Stimulated activated CD8-positive, alpha-beta memory T cell treated with anti-CD3 and anti-CD28 coated beads, Interleukin-15, amount 100 ng/mL, for 4 hours (primary cell): ENCODE measurements at regions not wholly inside any gene's neighbourhood (a gene's known extent, or its start where the extent isn't known, plus 50 kb on each side); places are given as distances from the start of the nearest gene placed in this dataset.
"Not testable (repeated sequence)": the region's sequence is repeated elsewhere in the genome, so short reads cannot be mapped to it uniquely, and the experiment has no call there.

ENCODE experiments used
- DNase-seq, 2 donors: peaks; one replicate each; pipeline ENCODE4 v3.0.0-alpha.2; 2020; ENCODE audit warnings: low read depth in 2 of 2

- not testable (repeated sequence) for DNase-seq
Observed at GRCh38 chr17:26936645-26937044, 357.3 kb upstream of the WSB1 start.

DNA sequence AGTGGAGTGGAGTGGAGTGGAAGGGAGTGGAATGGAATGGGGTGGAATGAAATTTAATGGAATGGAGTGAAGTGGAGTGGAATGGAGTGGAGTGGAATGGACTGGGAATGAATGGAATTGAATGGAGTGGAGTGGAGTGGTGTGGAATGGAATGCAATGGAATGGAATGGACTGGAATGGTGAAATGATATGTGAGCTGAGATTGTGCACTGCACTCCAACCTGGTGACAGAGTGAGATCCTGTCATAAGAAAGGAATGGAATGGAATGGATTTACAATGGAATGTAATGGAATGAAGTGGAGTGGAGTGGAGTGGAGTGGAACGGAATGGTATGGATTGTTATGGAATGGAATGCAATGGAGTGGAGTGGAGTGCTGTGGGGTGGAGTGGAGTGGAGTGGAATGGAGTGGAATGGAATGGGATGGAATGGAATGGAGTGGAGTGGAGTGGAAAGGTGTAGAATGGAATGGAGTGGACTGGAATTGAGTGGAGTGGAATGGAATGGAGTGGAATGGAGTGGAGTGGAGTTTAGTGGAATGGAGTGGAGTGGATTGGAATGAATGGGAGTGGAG is 356.1 kb upstream of the WSB1 start:
- DNase-seq, result not testable (repeated sequence)

GRCh38 chr17:26939755-26940154 is 354.2 kb upstream of the WSB1 start:
- not testable (repeated sequence) for DNase-seq

- not testable (repeated sequence) for DNase-seq
Observed at GRCh38 chr17:26940587-26940986, 353.3 kb upstream of the WSB1 start.

DNA sequence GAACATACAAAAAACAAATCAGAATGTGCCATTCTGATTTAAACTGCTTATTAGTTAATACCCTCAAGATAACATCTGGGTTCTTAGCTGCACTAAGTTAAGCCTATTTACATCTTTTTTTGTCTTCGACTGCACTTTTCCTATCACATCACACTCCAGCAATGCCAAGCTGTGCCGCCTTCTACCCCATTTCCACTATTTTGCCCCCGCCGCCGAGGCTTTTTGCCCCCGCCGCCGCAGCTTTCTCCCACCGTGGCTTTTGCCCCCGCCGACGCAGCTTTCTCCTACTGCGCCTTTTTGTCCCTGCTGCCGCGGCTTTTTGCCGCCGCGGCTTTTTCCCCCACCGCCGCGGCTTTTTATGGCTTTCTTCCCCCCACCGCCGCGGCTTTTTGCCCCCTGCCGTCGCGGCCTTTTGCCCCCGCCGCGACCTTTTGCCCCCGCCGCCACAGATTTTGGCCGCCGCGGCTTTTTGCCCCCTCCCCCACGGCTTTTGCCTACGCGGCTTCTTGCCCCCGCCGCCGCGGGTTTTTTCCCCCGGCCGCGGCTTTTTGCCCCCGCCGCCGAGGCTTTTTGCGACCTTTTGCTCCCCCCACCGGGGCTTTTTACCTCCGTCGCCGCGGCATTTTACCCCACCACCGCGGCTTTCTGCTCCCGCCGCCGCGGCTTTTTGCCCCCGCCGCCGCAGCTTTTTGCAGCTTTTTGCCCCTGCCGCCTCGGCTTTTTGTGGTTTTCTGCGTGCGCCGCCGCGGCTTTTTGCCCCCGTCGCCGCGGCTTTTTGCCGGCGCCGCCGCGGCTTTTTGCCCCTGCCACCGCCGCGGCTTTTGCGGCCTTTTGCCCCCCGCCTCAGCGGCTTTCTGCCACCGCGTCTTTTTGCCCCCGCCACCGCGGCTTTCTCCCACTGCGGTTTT is 331.4 kb upstream of the WSB1 start:
- DNase-seq, result no peak

- DNase-seq, result no peak
Observed at GRCh38 chr17:26963163-26963503, 330.8 kb upstream of the WSB1 start.

DNA sequence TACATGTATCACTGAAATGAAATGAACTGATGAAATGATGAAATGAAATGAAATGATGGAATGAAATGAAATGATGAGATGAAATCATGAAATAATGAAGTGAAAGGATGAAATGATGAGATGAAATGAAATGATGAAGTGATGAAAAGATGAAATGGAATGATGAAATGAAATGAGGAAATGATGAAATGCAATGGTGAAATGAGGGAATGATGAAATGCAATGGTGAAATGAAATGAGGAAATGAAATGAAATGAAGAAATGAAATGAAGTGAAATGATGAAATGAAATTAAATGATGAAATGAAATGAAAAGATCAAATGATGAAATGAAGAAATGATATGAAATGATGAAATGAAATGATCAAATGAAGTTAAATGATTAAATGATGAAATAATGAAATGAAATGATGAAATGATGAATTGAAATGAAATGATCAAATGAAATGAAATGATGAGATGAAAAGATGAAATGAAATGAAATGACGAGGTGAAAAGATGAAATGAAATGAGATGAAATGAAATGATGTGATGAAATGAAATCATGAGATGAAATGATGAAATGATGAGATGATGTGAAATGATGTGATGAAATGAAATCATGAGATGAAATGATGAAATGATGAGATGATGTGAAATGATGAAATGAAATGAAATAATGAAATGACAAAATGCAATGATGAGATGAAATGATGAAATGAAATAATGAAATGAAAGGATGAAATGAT is 327.9 kb upstream of the WSB1 start:
- DNase-seq, result not testable (repeated sequence)

DNA sequence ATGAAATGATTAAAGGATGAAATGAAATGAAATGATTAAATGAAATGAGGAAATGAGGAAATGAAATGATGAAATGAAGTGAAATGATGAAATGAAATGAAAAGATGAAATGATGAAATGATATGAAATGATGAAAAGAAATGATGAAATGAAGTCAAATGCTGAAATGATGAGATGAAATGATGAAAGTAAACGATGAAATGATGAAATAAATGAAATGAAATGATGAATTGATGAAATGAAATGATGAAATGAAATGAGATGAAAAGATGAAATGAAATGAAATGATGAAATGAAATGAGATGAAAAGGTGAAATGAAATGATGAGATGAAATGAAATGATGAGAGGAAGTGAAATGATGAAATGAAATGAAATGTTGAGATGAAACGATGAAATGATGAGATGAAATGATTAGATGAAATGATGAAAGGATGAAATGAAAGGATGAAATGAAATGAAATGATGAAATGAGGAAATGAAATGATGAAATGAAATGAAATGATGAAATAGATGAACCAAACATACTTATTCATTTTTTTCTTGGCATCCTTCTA is 327.2 kb upstream of the WSB1 start:
- not testable (repeated sequence) for DNase-seq

DNA sequence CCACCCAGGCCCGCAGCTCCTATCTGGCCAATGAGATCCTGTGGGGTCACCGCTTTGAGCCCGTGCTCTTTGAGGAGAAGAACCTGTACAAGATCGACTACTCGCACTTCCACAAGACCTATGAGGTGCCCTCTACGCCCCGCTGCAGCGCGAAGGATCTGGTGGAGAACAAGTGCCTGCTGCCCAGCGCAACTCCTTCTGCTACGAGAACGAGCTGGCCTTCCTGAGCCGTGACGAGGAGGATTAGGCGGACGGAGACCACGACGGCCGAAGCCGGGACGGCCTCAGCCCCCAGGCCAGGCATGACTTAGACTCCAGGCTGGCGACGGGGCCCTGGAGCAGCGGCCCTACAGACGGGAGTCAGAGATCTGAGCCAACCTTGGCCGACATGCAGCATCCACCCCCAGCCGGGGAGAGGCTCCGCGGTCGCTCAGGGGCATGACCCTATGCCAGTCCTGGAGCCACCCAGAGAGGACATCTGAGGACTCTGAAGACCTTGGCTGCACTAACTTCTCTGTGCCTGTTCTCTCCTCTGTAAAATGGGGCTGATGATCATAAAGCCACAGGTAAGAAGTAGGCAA is 312.0 kb upstream of the WSB1 start:
- not testable (repeated sequence) for DNase-seq

DNA sequence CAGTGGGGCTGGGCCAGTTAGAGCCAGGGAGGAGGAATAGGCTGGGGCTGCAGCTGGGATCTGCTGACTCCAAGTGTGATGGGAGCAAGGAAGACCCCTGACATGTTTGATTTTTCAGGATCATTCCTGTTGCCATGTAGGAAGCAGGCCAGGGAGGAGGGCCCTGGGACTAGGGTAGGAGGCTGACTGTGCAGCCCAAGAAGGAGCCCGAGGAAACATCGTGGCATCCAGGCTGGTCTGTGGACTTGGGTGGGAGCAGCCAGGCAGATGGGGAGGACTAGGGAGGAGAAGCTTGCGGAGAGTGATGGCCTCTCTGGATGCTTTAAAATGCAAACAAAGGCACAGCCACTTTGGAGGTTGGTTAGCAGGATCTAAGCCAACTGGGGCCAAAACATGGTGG is 311.4 kb upstream of the WSB1 start:
- not testable (repeated sequence) for DNase-seq

DNA sequence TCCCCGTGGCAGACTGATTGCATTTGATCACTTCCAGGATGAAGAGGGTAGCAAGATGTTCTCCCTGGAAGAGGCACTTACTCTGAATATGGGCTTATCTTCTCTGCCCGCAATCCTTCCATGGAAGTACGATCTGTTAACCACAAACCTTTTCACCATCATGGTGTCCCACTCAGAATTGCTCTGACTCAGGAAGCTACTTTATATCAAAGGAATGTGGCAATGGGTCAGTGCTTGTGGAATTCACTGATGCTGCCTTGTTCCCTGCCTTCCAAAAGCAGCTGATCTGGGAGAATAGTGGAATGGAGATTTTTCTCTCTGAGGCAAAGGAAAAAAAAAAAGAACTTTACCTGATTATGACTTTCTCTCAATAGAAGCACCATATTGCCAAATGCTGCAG is 306.1 kb upstream of the WSB1 start:
- DNase-seq, result not testable (repeated sequence)

GRCh38 chr17:26994648-26995047 is 299.3 kb upstream of the WSB1 start:
- DNase-seq, result not testable (repeated sequence)

DNA sequence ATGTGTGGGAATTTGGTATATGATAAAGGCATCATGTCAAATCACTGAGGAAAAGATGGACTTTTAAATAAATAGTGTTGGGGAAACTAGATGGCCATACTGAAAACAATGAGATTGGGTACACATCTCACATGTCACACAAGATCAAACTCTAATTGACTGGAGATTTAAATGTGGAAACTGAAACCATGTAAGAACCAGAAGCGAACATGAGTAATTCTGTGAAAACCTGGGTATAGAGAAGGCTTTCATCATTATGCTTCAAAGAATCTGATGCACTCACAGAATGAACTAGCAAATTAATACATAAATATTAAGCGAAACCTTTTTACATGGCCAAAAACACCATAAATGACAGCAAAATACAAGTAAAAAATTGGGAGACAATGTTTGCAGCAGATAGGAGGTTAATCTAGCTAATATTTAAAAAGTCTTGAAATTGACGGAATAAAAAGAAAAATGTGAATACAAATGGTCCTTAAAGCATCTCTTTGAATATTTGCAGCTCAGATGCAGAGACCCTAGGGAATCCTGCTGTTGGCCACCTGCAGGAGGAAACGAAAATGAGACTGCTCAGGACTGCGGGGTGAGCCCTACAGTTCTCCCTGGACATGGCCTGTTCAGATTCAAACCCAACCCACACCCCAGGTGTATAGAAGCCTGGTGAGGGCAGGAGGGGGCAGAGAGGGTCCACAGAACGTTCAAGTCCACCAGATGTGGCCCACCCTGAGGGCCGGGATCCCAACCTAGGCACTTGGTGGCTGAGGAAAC is 297.6 kb upstream of the WSB1 start:
- not testable (repeated sequence) for DNase-seq

DNA sequence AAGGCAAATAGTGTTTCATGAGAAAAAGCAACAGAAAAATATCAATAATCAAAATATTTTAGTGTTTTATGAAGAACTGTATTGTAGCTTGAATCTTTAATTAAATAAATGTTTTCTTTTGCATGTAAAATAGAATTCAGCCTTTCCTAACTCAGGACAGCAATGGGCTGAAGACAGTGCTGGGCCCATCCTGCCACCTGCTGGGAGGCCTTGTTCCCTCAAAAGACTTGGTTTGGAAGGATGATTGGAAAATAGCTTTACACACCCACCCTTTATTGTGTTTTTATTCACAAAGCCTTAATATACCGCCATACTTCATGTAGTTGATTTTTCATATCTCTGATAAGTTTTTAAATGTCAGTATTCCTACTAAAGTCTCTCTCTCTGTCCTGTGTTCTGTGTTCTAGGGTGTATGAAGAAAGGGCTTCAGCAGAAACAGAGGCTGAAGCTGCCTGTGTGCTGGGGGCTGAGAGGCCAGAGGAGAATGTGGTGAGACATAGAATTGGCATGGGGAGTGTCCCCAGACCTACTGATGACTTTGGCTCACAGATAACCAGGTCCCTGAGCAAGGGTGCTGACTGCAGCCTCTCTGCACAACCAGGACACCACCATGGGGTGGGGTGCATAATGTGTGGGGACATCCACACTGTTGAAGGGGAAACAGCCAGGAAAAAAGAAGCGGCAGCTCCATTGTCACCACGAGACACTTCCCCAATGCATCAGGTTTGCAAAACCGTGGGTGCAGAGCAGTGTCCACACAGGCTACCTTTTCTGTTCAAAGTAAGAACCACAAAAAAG is 286.0 kb upstream of the WSB1 start:
- not testable (repeated sequence) for DNase-seq

DNA sequence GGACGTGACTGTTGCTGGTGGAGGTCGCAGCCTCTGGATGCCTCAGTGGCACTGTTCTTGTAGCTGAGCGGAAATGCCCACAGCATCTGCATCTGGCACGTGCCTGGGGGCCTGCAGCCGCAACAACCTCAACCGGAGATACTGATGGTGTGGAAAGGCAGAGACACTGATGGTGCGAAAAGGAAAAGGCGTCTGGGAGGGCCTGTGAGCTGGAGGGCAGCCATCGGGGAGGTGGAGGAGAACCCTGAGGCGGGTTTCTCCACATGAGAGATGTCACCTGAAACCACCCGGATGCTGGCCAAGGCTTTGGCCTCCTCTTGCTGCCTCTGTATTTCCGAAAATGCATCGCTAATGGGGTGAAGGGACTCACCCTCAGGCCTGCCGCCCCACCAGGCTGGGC is 284.8 kb upstream of the WSB1 start:
- DNase-seq, result no peak

GRCh38 chr17:27010138-27010537 is 283.8 kb upstream of the WSB1 start:
- not testable (repeated sequence) for DNase-seq

DNA sequence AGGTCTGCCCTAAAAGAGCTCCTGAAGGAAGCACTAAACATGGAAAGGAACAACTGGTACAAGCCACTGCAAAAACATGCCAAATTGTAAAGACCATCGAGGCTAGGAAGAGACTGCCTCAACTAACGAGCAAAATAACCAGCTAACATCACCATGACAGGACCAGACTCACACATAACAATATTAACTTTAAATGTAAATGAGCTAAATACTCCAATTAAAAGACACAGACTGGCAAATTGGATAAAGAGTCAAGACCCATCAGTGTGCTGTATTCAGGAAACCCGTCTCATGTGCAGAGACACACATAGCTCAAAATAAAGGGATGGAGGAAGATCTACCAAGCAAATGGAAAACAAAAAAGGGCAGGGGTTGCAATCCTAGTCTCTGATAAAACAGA is 263.4 kb upstream of the WSB1 start:
- DNase-seq, result not testable (repeated sequence)

DNA sequence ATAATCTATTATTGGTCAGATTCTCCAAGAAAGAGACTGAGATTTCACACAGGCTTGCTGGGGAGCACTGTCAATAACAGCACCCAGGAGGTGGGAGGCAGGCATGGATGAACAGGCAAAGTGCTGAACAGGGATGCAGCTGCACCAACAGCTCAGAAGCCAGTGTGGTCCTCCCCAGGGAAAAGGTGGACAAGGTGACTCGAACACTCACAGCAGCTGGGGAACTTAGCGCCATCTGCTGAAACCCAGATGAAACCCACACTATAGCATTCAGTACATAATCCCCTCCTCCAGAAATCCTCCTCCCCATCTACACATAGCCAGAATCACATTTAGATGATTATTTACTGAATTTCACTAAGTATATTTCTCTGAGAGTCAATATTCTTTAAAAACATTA is 255.2 kb upstream of the WSB1 start:
- no peak for DNase-seq

DNA sequence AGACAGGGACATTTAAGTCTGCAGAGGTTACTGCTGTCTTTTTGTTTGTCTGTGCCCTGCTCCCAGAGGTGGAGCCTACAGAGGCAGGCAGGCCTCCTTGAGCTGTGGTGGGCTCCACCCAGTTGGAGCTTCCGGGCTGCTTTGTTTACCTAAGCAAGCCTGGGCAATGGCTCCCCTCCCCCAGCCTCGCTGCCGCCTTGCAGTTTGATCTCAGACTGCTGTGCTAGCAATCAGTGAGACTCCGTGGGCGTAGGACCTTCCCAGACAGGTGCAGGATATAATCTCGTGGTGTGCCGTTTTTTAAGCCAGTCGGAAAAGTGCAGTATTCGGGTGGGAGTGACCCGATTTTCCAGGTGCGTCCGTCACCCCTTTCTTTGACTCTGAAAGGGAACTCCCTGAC is 248.9 kb upstream of the WSB1 start:
- not testable (repeated sequence) for DNase-seq

DNA sequence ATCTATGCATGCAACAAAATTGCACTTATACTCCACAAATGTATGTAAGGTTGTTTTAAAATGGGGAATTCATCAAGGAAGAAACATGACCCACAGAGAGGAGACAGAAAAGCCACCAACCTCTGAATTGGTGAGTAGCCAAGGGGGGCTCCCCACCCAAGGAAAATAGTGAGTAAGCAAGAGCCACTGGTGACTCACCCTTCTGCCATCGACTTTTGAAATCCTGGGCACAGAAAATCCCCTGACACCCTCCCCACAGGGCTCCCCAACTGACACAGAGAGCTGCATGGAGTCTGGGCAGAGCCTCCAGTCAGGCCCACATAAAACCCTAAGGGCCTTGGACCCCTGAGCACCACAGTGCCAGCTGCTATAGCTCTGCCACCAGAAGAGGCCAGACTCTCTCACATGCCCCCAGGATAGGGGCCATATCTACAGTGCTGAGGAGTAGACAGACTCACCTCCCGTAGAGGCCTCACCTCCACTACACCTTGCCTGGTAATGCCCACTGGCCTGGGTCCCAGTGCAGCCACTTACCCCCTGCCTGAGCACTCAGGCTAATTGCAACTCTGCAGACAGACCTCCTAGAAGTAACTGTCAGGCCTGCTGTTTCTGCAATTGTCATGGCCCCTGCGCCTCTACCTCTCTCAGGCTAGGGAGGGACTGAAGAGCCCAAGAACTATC is 244.7 kb upstream of the WSB1 start:
- DNase-seq, result no peak
